WTC11 (cell line): ENCODE measurements at regions not wholly inside any gene's neighbourhood (a gene's known extent, or its start where the extent isn't known, plus 50 kb on each side); places are given as distances from the start of the nearest gene placed in this dataset.

ENCODE experiments used
- ATAC-seq: fragments of 200-7000 bp; cut with Tn5 transposase; 2 replicates; pipeline ENCODE4 v1.10.0; 2021; ENCODE audit warnings: mild to moderate bottlenecking, moderate library complexity
- CTCF ChIA-PET: fragments of 300-600 bp; sonication (Branson Sonifier 250); formaldehyde crosslinking; loops from one replicate; lab custom pipeline; 2021; ENCODE audit warnings: antibody characterized with exemption; lab: Charles Lee
- POLR2A ChIA-PET: fragments of 350-600 bp; sonication (Branson Sonifier 250); formaldehyde crosslinking; loops from one replicate; lab custom pipeline; 2021; ENCODE audit warnings: antibody characterized with exemption; lab: Charles Lee
- DNase-seq: peaks from one replicate; pipeline ENCODE4 v3.0.0; 2021; ENCODE audit warnings: low spot score
- H3K27ac Mint-ChIP-seq: 2 replicates; pipeline ENCODE4 v1.8.0; 2021; ENCODE audit warnings: mixed read lengths
- H3K27me3 Mint-ChIP-seq: 2 replicates; pipeline ENCODE4 v1.8.0; 2021; ENCODE audit warnings: low read depth, mild to moderate bottlenecking, moderate library complexity, mixed read lengths
- H3K36me3 Mint-ChIP-seq: 2 replicates; pipeline ENCODE4 v1.8.0; 2021; ENCODE audit warnings: mixed read lengths
- H3K4me1 Mint-ChIP-seq: 2 replicates; pipeline ENCODE4 v1.8.0; 2022; ENCODE audit warnings: mixed read lengths
- H3K4me3 Mint-ChIP-seq: 2 replicates; pipeline ENCODE4 v1.8.0; 2021; ENCODE audit warnings: mild to moderate bottlenecking, moderate library complexity, mixed read lengths
- H3K9me3 Mint-ChIP-seq: 2 replicates; pipeline ENCODE4 v1.8.0; 2021; ENCODE audit warnings: mixed read lengths
- KAT7 ChIP-seq: sonication (generic); formaldehyde crosslinking; IDR thresholded peaks from 2 replicates; pipeline ENCODE4 v1.8.1; 2023; ENCODE audit warnings: missing genetic modification reagents, mild to moderate bottlenecking, borderline replicate concordance
- RELA ChIP-seq: sonication (generic); formaldehyde crosslinking; IDR thresholded peaks from 2 replicates; pipeline ENCODE4 v1.8.1; 2022; ENCODE audit warnings: missing genetic modification reagents, mild to moderate bottlenecking, borderline replicate concordance
- ZNF317 ChIP-seq: sonication (generic); formaldehyde crosslinking; IDR thresholded peaks from 2 replicates; pipeline ENCODE4 v1.8.1; 2023; ENCODE audit warnings: low read depth, mild to moderate bottlenecking, moderate library complexity, missing genetic modification reagents, borderline replicate concordance
- TF ChIP-seq, protein P1 (sequence below): sonication (generic); formaldehyde crosslinking; IDR thresholded peaks from 2 replicates; pipeline ENCODE4 v1.8.0; 2022; ENCODE audit warnings: mild to moderate bottlenecking, missing genetic modification reagents
- TF ChIP-seq, protein P2 (sequence below): fragments of 200-600 bp; IDR thresholded peaks from 2 replicates; pipeline ENCODE4 v1.8.0; 2022; ENCODE audit warnings: antibody characterized with exemption
- TF ChIP-seq, protein P3 (sequence below): sonication (generic); formaldehyde crosslinking; IDR thresholded peaks from 2 replicates; pipeline ENCODE4 v1.8.0; 2023; ENCODE audit warnings: mild to moderate bottlenecking, missing genetic modification reagents
- TF ChIP-seq, protein P4 (sequence below): sonication (generic); formaldehyde crosslinking; IDR thresholded peaks from 2 replicates; pipeline ENCODE4 v1.8.0; 2022; ENCODE audit warnings: mild to moderate bottlenecking, missing genetic modification reagents
- TF ChIP-seq, protein P5 (sequence below): sonication (generic); formaldehyde crosslinking; IDR thresholded peaks from 2 replicates; pipeline ENCODE4 v1.8.0; 2023; ENCODE audit warnings: missing genetic modification reagents, mild to moderate bottlenecking, borderline replicate concordance
- TF ChIP-seq, protein P6 (sequence below): sonication (generic); formaldehyde crosslinking; IDR thresholded peaks from 2 replicates; pipeline ENCODE4 v1.8.1; 2023; ENCODE audit warnings: mild to moderate bottlenecking, missing genetic modification reagents

DNA sequence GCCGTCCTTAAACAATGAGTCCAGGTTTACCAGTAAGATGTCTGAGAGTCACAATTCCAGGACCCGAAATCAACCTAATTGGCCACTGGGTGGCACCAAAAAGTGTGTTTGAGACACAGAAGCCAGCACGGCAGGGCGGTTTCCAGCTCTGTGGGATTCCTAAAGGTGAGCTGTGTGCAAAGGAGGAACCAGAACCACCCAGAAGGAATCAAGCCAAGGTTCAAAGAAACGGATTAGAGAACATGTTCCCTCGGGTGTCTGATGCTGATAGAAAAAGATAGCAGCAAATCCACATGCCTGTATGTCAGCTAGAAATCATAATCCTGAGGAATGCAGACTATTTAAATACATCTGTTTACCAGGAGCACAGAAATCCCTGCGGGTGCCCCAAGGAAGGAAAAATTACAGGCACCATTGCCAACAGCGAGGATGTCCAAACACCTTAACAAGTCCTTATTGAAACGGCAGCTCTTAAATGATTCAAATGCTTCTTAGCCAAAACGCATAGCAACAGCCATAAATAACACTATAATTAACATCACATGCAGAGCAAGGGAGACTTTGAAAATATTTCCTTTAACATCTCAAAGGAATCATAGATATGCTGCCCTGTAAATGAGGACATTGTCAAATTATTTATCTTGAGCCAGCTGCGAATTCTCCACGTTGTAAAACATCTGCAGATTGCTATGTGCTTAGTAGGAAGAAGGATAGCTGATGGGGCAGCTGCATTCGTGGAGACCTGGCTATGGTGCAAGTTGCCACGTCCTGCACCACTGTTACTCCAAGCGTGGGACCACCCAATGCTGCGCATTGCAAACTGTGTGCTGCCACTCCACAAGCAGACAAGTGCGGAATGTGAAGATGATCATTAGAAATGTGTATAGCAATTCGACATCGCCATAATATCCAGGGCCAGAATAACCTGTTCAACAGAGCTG lies 318.7 kb upstream of the NCKAP5 start:
- ChIA-PET CTCF (interaction anchor here (0.6 to 6.2 kb wide), 43 partner anchors 10 to 573 kb away, joined by 3 to 60 read pairs (median 3); no protein-coding TSS in a partner anchor), POLR2A (no interaction called here)
- Mint-ChIP-seq H3K9me3 (peaks cover 8% of the 10 kb centered on the region), H3K27ac (no peak overlapping the region), H3K4me1 (peaks cover 18% of the 10 kb centered on the region), H3K27me3 (no peaks in the 10 kb centered on the region; the same call in none of the 2 replicates), H3K36me3 (no peaks in the 10 kb centered on the region)
- DNase-seq (peak; percentile 75), ATAC-seq (peak; percentile 88)
- TF ChIP-seq, protein P1, sequence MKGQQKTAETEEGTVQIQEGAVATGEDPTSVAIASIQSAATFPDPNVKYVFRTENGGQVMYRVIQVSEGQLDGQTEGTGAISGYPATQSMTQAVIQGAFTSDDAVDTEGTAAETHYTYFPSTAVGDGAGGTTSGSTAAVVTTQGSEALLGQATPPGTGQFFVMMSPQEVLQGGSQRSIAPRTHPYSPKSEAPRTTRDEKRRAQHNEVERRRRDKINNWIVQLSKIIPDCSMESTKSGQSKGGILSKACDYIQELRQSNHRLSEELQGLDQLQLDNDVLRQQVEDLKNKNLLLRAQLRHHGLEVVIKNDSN (CRISPR knock-in tag): no peak
- TF ChIP-seq, protein P2, sequence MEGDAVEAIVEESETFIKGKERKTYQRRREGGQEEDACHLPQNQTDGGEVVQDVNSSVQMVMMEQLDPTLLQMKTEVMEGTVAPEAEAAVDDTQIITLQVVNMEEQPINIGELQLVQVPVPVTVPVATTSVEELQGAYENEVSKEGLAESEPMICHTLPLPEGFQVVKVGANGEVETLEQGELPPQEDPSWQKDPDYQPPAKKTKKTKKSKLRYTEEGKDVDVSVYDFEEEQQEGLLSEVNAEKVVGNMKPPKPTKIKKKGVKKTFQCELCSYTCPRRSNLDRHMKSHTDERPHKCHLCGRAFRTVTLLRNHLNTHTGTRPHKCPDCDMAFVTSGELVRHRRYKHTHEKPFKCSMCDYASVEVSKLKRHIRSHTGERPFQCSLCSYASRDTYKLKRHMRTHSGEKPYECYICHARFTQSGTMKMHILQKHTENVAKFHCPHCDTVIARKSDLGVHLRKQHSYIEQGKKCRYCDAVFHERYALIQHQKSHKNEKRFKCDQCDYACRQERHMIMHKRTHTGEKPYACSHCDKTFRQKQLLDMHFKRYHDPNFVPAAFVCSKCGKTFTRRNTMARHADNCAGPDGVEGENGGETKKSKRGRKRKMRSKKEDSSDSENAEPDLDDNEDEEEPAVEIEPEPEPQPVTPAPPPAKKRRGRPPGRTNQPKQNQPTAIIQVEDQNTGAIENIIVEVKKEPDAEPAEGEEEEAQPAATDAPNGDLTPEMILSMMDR: peak; percentile 32; the same call in 1 of the 2 replicates
- TF ChIP-seq, all 79 proteins: peak for 1
- no peak overlapping the region for H3K4me3 Mint-ChIP-seq

DNA sequence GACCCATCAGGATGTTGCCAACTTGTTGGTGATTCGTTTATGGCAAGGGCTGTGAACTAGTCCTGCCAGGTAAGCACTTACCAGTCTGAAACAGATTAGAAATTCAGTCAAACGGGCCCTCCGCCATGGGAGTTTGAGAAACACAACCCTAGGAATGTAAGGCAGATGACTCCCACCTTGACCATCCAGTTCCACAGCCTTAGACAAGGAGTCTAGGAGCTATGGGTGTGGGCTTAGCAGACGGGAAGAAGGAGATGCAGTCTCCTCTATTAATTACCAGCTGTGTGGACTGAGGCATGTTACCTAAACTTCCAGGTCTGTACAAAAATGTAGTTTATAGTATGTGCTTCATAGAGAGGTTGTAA lies 319.4 kb upstream of the NCKAP5 start:
- H3K27ac Mint-ChIP-seq: no peak overlapping the region
- TF ChIP-seq KAT7 (CRISPR knock-in tag): no peak
- TF ChIP-seq, protein P3, sequence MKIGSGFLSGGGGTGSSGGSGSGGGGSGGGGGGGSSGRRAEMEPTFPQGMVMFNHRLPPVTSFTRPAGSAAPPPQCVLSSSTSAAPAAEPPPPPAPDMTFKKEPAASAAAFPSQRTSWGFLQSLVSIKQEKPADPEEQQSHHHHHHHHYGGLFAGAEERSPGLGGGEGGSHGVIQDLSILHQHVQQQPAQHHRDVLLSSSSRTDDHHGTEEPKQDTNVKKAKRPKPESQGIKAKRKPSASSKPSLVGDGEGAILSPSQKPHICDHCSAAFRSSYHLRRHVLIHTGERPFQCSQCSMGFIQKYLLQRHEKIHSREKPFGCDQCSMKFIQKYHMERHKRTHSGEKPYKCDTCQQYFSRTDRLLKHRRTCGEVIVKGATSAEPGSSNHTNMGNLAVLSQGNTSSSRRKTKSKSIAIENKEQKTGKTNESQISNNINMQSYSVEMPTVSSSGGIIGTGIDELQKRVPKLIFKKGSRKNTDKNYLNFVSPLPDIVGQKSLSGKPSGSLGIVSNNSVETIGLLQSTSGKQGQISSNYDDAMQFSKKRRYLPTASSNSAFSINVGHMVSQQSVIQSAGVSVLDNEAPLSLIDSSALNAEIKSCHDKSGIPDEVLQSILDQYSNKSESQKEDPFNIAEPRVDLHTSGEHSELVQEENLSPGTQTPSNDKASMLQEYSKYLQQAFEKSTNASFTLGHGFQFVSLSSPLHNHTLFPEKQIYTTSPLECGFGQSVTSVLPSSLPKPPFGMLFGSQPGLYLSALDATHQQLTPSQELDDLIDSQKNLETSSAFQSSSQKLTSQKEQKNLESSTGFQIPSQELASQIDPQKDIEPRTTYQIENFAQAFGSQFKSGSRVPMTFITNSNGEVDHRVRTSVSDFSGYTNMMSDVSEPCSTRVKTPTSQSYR (CRISPR knock-in tag): no peak
- TF ChIP-seq, protein P1 (CRISPR knock-in tag): no peak
- no peak for TF ChIP-seq ZNF317 (CRISPR knock-in tag)
- TF ChIP-seq RELA (CRISPR knock-in tag): no peak
- TF ChIP-seq, protein P4, sequence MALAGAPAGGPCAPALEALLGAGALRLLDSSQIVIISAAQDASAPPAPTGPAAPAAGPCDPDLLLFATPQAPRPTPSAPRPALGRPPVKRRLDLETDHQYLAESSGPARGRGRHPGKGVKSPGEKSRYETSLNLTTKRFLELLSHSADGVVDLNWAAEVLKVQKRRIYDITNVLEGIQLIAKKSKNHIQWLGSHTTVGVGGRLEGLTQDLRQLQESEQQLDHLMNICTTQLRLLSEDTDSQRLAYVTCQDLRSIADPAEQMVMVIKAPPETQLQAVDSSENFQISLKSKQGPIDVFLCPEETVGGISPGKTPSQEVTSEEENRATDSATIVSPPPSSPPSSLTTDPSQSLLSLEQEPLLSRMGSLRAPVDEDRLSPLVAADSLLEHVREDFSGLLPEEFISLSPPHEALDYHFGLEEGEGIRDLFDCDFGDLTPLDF (CRISPR knock-in tag): no peak
- TF ChIP-seq, protein P5, sequence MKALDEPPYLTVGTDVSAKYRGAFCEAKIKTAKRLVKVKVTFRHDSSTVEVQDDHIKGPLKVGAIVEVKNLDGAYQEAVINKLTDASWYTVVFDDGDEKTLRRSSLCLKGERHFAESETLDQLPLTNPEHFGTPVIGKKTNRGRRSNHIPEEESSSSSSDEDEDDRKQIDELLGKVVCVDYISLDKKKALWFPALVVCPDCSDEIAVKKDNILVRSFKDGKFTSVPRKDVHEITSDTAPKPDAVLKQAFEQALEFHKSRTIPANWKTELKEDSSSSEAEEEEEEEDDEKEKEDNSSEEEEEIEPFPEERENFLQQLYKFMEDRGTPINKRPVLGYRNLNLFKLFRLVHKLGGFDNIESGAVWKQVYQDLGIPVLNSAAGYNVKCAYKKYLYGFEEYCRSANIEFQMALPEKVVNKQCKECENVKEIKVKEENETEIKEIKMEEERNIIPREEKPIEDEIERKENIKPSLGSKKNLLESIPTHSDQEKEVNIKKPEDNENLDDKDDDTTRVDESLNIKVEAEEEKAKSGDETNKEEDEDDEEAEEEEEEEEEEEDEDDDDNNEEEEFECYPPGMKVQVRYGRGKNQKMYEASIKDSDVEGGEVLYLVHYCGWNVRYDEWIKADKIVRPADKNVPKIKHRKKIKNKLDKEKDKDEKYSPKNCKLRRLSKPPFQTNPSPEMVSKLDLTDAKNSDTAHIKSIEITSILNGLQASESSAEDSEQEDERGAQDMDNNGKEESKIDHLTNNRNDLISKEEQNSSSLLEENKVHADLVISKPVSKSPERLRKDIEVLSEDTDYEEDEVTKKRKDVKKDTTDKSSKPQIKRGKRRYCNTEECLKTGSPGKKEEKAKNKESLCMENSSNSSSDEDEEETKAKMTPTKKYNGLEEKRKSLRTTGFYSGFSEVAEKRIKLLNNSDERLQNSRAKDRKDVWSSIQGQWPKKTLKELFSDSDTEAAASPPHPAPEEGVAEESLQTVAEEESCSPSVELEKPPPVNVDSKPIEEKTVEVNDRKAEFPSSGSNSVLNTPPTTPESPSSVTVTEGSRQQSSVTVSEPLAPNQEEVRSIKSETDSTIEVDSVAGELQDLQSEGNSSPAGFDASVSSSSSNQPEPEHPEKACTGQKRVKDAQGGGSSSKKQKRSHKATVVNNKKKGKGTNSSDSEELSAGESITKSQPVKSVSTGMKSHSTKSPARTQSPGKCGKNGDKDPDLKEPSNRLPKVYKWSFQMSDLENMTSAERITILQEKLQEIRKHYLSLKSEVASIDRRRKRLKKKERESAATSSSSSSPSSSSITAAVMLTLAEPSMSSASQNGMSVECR (CRISPR knock-in tag): no peak
- TF ChIP-seq, protein P6, sequence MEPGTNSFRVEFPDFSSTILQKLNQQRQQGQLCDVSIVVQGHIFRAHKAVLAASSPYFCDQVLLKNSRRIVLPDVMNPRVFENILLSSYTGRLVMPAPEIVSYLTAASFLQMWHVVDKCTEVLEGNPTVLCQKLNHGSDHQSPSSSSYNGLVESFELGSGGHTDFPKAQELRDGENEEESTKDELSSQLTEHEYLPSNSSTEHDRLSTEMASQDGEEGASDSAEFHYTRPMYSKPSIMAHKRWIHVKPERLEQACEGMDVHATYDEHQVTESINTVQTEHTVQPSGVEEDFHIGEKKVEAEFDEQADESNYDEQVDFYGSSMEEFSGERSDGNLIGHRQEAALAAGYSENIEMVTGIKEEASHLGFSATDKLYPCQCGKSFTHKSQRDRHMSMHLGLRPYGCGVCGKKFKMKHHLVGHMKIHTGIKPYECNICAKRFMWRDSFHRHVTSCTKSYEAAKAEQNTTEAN (CRISPR knock-in tag): no peak
- TF ChIP-seq, all 79 proteins: peak for 0
- DNase-seq: no peak
- H3K9me3 Mint-ChIP-seq: 0 out of 2 replicates have a peak, but pooled peaks cover 5% of the 10 kb centered on the region
- no peaks in the 10 kb centered on the region; the same call in 1 of the 2 replicates for H3K27me3 Mint-ChIP-seq
- ChIA-PET POLR2A (no interaction called here), CTCF (interaction anchor here (0.9 to 6.2 kb wide), 9 partner anchors 11 to 573 kb away, joined by 3 to 60 read pairs (median 3); no protein-coding TSS in a partner anchor)
- H3K4me1 Mint-ChIP-seq: peaks cover 18% of the 10 kb centered on the region
- no peaks in the 10 kb centered on the region for H3K36me3 Mint-ChIP-seq
- no peak for ATAC-seq
- no peak overlapping the region for H3K4me3 Mint-ChIP-seq
